Neuronal stem cell (in vitro differentiated cells): ENCODE measurements at regions not wholly inside any gene's neighbourhood (a gene's known extent, or its start where the extent isn't known, plus 50 kb on each side); places are given as distances from the start of the nearest gene placed in this dataset.
A peak's percentile ranks its signal among the peaks of the same experiment; 100 is the strongest.

ENCODE experiments used
- DNase-seq: peaks from one replicate; pipeline ENCODE4 v3.0.0-alpha.2; 2013; ENCODE audit warnings: low spot score
- H2AFZ ChIP-seq: one replicate; pipeline ENCODE4 v1.6.1; 2013; ENCODE audit warnings: mild to moderate bottlenecking, low read length, inconsistent platforms
- H2AK5ac ChIP-seq: 2 replicates; pipeline ENCODE4 v1.6.1; 2013; ENCODE audit warnings: low read depth, mild to moderate bottlenecking, inconsistent platforms, low read length, moderate library complexity, mixed read lengths
- H2BK120ac ChIP-seq: 2 replicates; pipeline ENCODE4 v1.6.1; 2013; ENCODE audit warnings: low read depth, mild to moderate bottlenecking, inconsistent platforms, low read length, moderate library complexity, mixed read lengths
- H2BK12ac ChIP-seq: one replicate; pipeline ENCODE4 v1.6.1; 2013; ENCODE audit warnings: low read length, inconsistent platforms
- H2BK15ac ChIP-seq: 2 replicates; pipeline ENCODE4 v1.6.1; 2013; ENCODE audit warnings: mild to moderate bottlenecking, low read length, inconsistent platforms, mixed read lengths
- H2BK5ac ChIP-seq: one replicate; pipeline ENCODE4 v1.6.1; 2013; ENCODE audit warnings: inconsistent platforms, mild to moderate bottlenecking, low read length, moderate library complexity
- H3K14ac ChIP-seq: one replicate; pipeline ENCODE4 v1.6.1; 2013; ENCODE audit warnings: low read length, inconsistent platforms
- H3K18ac ChIP-seq: 2 replicates; pipeline ENCODE4 v1.6.1; 2013; ENCODE audit warnings: low read length, inconsistent platforms
- H3K23ac ChIP-seq: 2 replicates; pipeline ENCODE4 v1.6.1; 2013; ENCODE audit warnings: low read depth, mild to moderate bottlenecking, mixed read lengths, low read length, inconsistent platforms; ENCODE audit not compliant: poor library complexity
- H3K27ac ChIP-seq: replicated peaks from 3 replicates; pipeline ENCODE4 v1.5.1; 2013; ENCODE audit warnings: low read length, inconsistent platforms
- H3K27me3 ChIP-seq, 3 experiments: 2 replicates each; pipeline ENCODE4 v1.6.1; 2013; ENCODE audit warnings: low read length in 3 of 3, mild to moderate bottlenecking in 2 of 3, inconsistent platforms in 1 of 3, low read depth in 1 of 3, mixed read lengths in 1 of 3, moderate library complexity in 1 of 3; ENCODE audit not compliant: control insufficient read depth in 3 of 3, insufficient read depth in 3 of 3
- H3K36me3 ChIP-seq, 2 donors: replicated peaks in 1 of 2; 2 replicates each; pipeline ENCODE4 v1.6.1; 2013; ENCODE audit warnings: low read length in 2 of 2; ENCODE audit not compliant: control insufficient read depth in 2 of 2, insufficient read depth in 2 of 2
- H3K4ac ChIP-seq: 2 replicates; pipeline ENCODE4 v1.6.1; 2013; ENCODE audit warnings: inconsistent platforms, mild to moderate bottlenecking, low read length, moderate library complexity
- H3K4me1 ChIP-seq, 2 donors: 1 replicate in 1 of 2; 2 replicates in 1 of 2; pipeline ENCODE4 v1.6.1; 2013; ENCODE audit warnings: low read length in 2 of 2, low read depth in 1 of 2; ENCODE audit not compliant: control insufficient read depth in 2 of 2, insufficient read depth in 1 of 2
- H3K4me2 ChIP-seq: one replicate; pipeline ENCODE4 v1.6.1; 2013; ENCODE audit warnings: mild to moderate bottlenecking, low read length, inconsistent platforms; ENCODE audit not compliant: insufficient read depth, poor library complexity, severe bottlenecking
- H3K4me3 ChIP-seq, 2 donors: 2 replicates each; pipeline ENCODE4 v1.5.1; 2013; ENCODE audit warnings: low read length in 2 of 2, mild to moderate bottlenecking in 2 of 2, inconsistent platforms in 1 of 2, moderate library complexity in 1 of 2
- H3K79me1 ChIP-seq: one replicate; pipeline ENCODE4 v1.6.1; 2013; ENCODE audit warnings: low read depth, mild to moderate bottlenecking, inconsistent platforms, low read length, moderate library complexity
- H3K9ac ChIP-seq: one replicate; pipeline ENCODE4 v1.6.1; 2013; ENCODE audit warnings: mild to moderate bottlenecking, low read depth, low read length, inconsistent platforms; ENCODE audit not compliant: poor library complexity
- H3K9me3 ChIP-seq, 2 donors: replicated peaks in 1 of 2; 2 replicates each; pipeline versions ENCODE3 to v1.6.1; 2013; ENCODE audit warnings: low read length in 2 of 2, mild to moderate bottlenecking in 2 of 2, inconsistent platforms in 1 of 2, low read depth in 1 of 2, mixed read lengths in 1 of 2, moderate library complexity in 1 of 2; ENCODE audit not compliant: control insufficient read depth in 2 of 2, insufficient read depth in 1 of 2
- H4K8ac ChIP-seq: one replicate; pipeline ENCODE4 v1.6.1; 2013; ENCODE audit warnings: low read depth, mild to moderate bottlenecking, inconsistent platforms, low read length, moderate library complexity
- H4K91ac ChIP-seq: one replicate; pipeline ENCODE4 v1.6.1; 2013; ENCODE audit warnings: low read length, low read depth, mild to moderate bottlenecking, inconsistent platforms; ENCODE audit not compliant: poor library complexity
- WGBS, 2 donors: extraction: QIAGEN DNeasy Blood & Tissue Kit; methylation state at CpG; one replicate each; pipeline ENCODE4 v1.1.7; 2013; ENCODE audit warnings: missing lambda C conversion rate in 2 of 2, mixed read lengths in 1 of 2; ENCODE audit not compliant: insufficient read length in 2 of 2, insufficient replicate concordance in 1 of 2; ENCODE audit errors: extremely low coverage in 2 of 2; 5-methylcytosine and 5-hydroxymethylcytosine counted together

GRCh38 chr12:14190694-14191093 is 174.8 kb upstream of the ATF7IP start:
- H2BK12ac ChIP-seq = no peak overlapping the region
- peaks cover 0 to 4% of the 10 kb centered on the region in 2 donors for H3K4me1 ChIP-seq
- no peak overlapping the region for H3K23ac ChIP-seq
- no peak overlapping the region for H2BK120ac ChIP-seq
- no peak overlapping the region for H3K18ac ChIP-seq
- H3K4ac ChIP-seq = no peak overlapping the region
- no peak overlapping the region for H3K9ac ChIP-seq
- H3K27me3 ChIP-seq = peaks cover 0 to 5% (median 0%) of the 10 kb centered on the region in 3 experiments
- H3K79me1 ChIP-seq = no peaks in the 10 kb centered on the region
- H4K8ac ChIP-seq = no peak overlapping the region
- no peak overlapping the region for H3K4me3 ChIP-seq
- H2BK15ac ChIP-seq = no peak overlapping the region
- H2AK5ac ChIP-seq = no peak overlapping the region
- H2BK5ac ChIP-seq = no peak overlapping the region
- WGBS, 2 donors = no CpG with 5 or more reads among the region's 1 CpG
- no peak overlapping the region for H2AFZ ChIP-seq
- H3K14ac ChIP-seq = no peak overlapping the region
- no peak overlapping the region for H3K27ac ChIP-seq
- H3K9me3 ChIP-seq = no peaks in the 10 kb centered on the region
- H3K4me2 ChIP-seq = no peak overlapping the region
- H3K36me3 ChIP-seq = no peaks in the 10 kb centered on the region
- no peak for DNase-seq
- H4K91ac ChIP-seq = no peak overlapping the region

GRCh38 chr12:14191612-14192011 is 173.9 kb upstream of the ATF7IP start:
- H2BK5ac ChIP-seq = no peak overlapping the region
- no peak overlapping the region for H2BK120ac ChIP-seq
- H2BK15ac ChIP-seq = no peak overlapping the region
- no peak overlapping the region for H3K9ac ChIP-seq
- H2AFZ ChIP-seq = no peak overlapping the region
- H3K9me3 ChIP-seq = no peaks in the 10 kb centered on the region
- no peak overlapping the region for H3K4ac ChIP-seq
- H2AK5ac ChIP-seq = no peak overlapping the region
- peaks cover 0 to 4% of the 10 kb centered on the region in 2 donors for H3K4me1 ChIP-seq
- H2BK12ac ChIP-seq = no peak overlapping the region
- H3K4me3 ChIP-seq = no peak overlapping the region
- H3K36me3 ChIP-seq = no peaks in the 10 kb centered on the region
- H3K4me2 ChIP-seq = no peak overlapping the region
- no peak overlapping the region for H3K27ac ChIP-seq
- H3K27me3 ChIP-seq = peaks cover 0 to 5% (median 0%) of the 10 kb centered on the region in 3 experiments
- no peak for DNase-seq
- no peak overlapping the region for H3K14ac ChIP-seq
- H4K8ac ChIP-seq = no peak overlapping the region
- peak overlapping the region; percentile 44 for H3K18ac ChIP-seq
- H3K79me1 ChIP-seq = no peaks in the 10 kb centered on the region
- no CpG with 5 or more reads among the region's 4 CpGs for WGBS, 2 donors
- no peak overlapping the region for H4K91ac ChIP-seq
- H3K23ac ChIP-seq = no peak overlapping the region

- Histone ChIP-seq H3K4me2 (no peak overlapping the region), H3K9me3 (no peaks in the 10 kb centered on the region), H2BK5ac (no peak overlapping the region), H4K91ac (no peak overlapping the region), H3K27ac (no peak overlapping the region), H2BK15ac (no peak overlapping the region), H3K36me3 (no peaks in the 10 kb centered on the region), H2BK120ac (no peak overlapping the region), H3K27me3 (peaks cover 0 to 5% (median 0%) of the 10 kb centered on the region in 3 experiments), H3K14ac (no peak overlapping the region), H3K4me3 (no peak overlapping the region), H2BK12ac (no peak overlapping the region), H3K4me1 (peaks cover 0 to 4% of the 10 kb centered on the region in 2 donors), H2AK5ac (no peak overlapping the region), H3K9ac (no peak overlapping the region), H3K18ac (no peak overlapping the region), H3K23ac (no peak overlapping the region), H2AFZ (no peak overlapping the region), H4K8ac (no peak overlapping the region), H3K79me1 (no peaks in the 10 kb centered on the region), H3K4ac (no peak overlapping the region)
- WGBS, 2 donors = no CpG with 5 or more reads among the region's 10 CpGs
- no peak for DNase-seq
Measured at GRCh38 chr12:14193639-14194038, 171.8 kb upstream of the ATF7IP start.

- H2AK5ac ChIP-seq = no peak overlapping the region
- H3K9ac ChIP-seq = no peak overlapping the region
- H2BK12ac ChIP-seq = no peak overlapping the region
- peak overlapping the region; percentile 0 for H2AFZ ChIP-seq
- no peak overlapping the region for H3K4ac ChIP-seq
- no peaks in the 10 kb centered on the region for H3K9me3 ChIP-seq
- H3K4me1 ChIP-seq = peaks cover 0 to 4% of the 10 kb centered on the region in 2 donors
- WGBS, 2 donors = no CpG with 5 or more reads among the region's 11 CpGs
- peaks cover 0 to 5% (median 0%) of the 10 kb centered on the region in 3 experiments for H3K27me3 ChIP-seq
- no peak overlapping the region for H3K18ac ChIP-seq
- H3K36me3 ChIP-seq = no peaks in the 10 kb centered on the region
- no peak for DNase-seq
- no peak overlapping the region for H3K4me2 ChIP-seq
- no peak overlapping the region for H4K91ac ChIP-seq
- H3K23ac ChIP-seq = no peak overlapping the region
- no peaks in the 10 kb centered on the region for H3K79me1 ChIP-seq
- no peak overlapping the region for H2BK120ac ChIP-seq
- no peak overlapping the region for H4K8ac ChIP-seq
- no peak overlapping the region for H2BK15ac ChIP-seq
- H3K4me3 ChIP-seq = no peak overlapping the region
- no peak overlapping the region for H3K27ac ChIP-seq
- H3K14ac ChIP-seq = no peak overlapping the region
- H2BK5ac ChIP-seq = no peak overlapping the region
Measured at GRCh38 chr12:14194572-14194971, 170.9 kb upstream of the ATF7IP start.
